ENCODE measurements at regions not wholly inside any gene's neighbourhood (a gene's known extent, or its start where the extent isn't known, plus 50 kb on each side); places are given as distances from the start of the nearest gene placed in this dataset.

- DNase-seq, result no peak
- H3K36me3 ChIP-seq, result no peaks in the 10 kb centered on the region
- H3K27ac ChIP-seq, result no peak overlapping the region
- H3K9me3 ChIP-seq, result no peaks in the 10 kb centered on the region
- WGBS, 2 donors, result 56 to 80% methylated on average over 4 of the region's 4 CpGs
- H3K27me3 ChIP-seq, result no peaks in the 10 kb centered on the region
- no peaks in the 10 kb centered on the region for H3K4me1 ChIP-seq
- intact Hi-C loops (cut with DNase I), result no loop called here
- TF ChIP-seq CTCF (IDR thresholded peaks at IDR 0.05) (no peak), POLR2A (IDR thresholded peaks at IDR 0.05) (no peak)
- no peak overlapping the region for H3K4me3 ChIP-seq (replicated peaks in 1 of 3)
These were observed 1043.5 kb downstream of the GATA3 start for GRCh38 chr10:9097991-9098306.

- H3K27me3 ChIP-seq, result no peaks in the 10 kb centered on the region
- H3K36me3 ChIP-seq, result no peaks in the 10 kb centered on the region
- no peaks in the 10 kb centered on the region for H3K9me3 ChIP-seq
- intact Hi-C loops (cut with DNase I), result no loop called here
- TF ChIP-seq POLR2A (IDR thresholded peaks at IDR 0.05), result no peak
- no peak for TF ChIP-seq CTCF (IDR thresholded peaks at IDR 0.05)
- H3K4me3 ChIP-seq (replicated peaks in 1 of 3), result no peak overlapping the region
- no peaks in the 10 kb centered on the region for H3K4me1 ChIP-seq
- H3K27ac ChIP-seq, result no peak overlapping the region
- DNase-seq, result no peak
- 80 to 82% methylated on average over 4 of the region's 4 CpGs for WGBS, 2 donors
These were observed 1047.5 kb downstream of the GATA3 start for GRCh38 chr10:9102026-9102425.

- WGBS, 2 donors, result 60 to 61% methylated on average over 4 of the region's 4 CpGs
- intact Hi-C loops (cut with DNase I), result no loop called here
- H3K27ac ChIP-seq, result no peak overlapping the region
These were observed 1048.8 kb downstream of the GATA3 start for GRCh38 chr10:9103301-9103700.

GRCh38 chr10:9111976-9112375, 1057.5 kb downstream of the GATA3 start:
- H3K9me3 ChIP-seq, result no peaks in the 10 kb centered on the region
- no peak overlapping the region for H3K4me3 ChIP-seq (replicated peaks in 1 of 3)
- no peaks in the 10 kb centered on the region for H3K4me1 ChIP-seq
- no peak for TF ChIP-seq POLR2A (IDR thresholded peaks at IDR 0.05)
- TF ChIP-seq CTCF (IDR thresholded peaks at IDR 0.05), result no peak
- DNase-seq, result no peak
- no peak overlapping the region for H3K27ac ChIP-seq
- no peaks in the 10 kb centered on the region for H3K27me3 ChIP-seq
- H3K36me3 ChIP-seq, result no peaks in the 10 kb centered on the region
- intact Hi-C loops (cut with DNase I), result no loop called here
- WGBS, 2 donors, result 36 to 46% methylated on average over 4 of the region's 4 CpGs

More at GRCh38 chr10:9103301-9103700, 1048.8 kb downstream of the GATA3 start:
- no peaks in the 10 kb centered on the region for H3K4me1 ChIP-seq
- no peak for DNase-seq
- no peak overlapping the region for H3K4me3 ChIP-seq (replicated peaks in 1 of 3)
- H3K36me3 ChIP-seq, result no peaks in the 10 kb centered on the region
- TF ChIP-seq CTCF (IDR thresholded peaks at IDR 0.05) (no peak), POLR2A (IDR thresholded peaks at IDR 0.05) (no peak)
- no peaks in the 10 kb centered on the region for H3K27me3 ChIP-seq
- no peaks in the 10 kb centered on the region for H3K9me3 ChIP-seq

GRCh38 chr10:9126728-9127127, 1072.2 kb downstream of the GATA3 start:
- Histone ChIP-seq H3K27me3 (no peaks in the 10 kb centered on the region), H3K27ac (no peak overlapping the region), H3K4me1 (no peaks in the 10 kb centered on the region), H3K9me3 (no peaks in the 10 kb centered on the region), H3K4me3 (replicated peaks in 1 of 3) (no peak overlapping the region), H3K36me3 (no peaks in the 10 kb centered on the region)
- WGBS, 2 donors, result 83 to 85% methylated on average over 4 of the region's 4 CpGs
- no peak for DNase-seq
- TF ChIP-seq CTCF (IDR thresholded peaks at IDR 0.05) (no peak), POLR2A (IDR thresholded peaks at IDR 0.05) (no peak)
- intact Hi-C loops (cut with DNase I), result no loop called here

Data from thyroid gland (tissue), 4 donors.